GM06990 (cell line): ENCODE measurements at regions not wholly inside any gene's neighbourhood (a gene's known extent, or its start where the extent isn't known, plus 50 kb on each side); places are given as distances from the start of the nearest gene placed in this dataset.

Experiments used
- DNase-seq: peaks from one replicate; pipeline ENCODE4 v3.0.0-alpha.2; 2011; ENCODE audit not compliant: insufficient read length; ENCODE audit errors: extremely low read depth
- H3K27me3 ChIP-seq: replicated peaks from 2 replicates; pipeline ENCODE4 v1.6.0; 2011; ENCODE audit warnings: low read length; ENCODE audit not compliant: control insufficient read depth, insufficient read depth
- H3K36me3 ChIP-seq: 2 replicates; pipeline ENCODE4 v1.5.1; 2011; ENCODE audit warnings: low read length; ENCODE audit not compliant: control insufficient read depth, insufficient read depth
- H3K4me3 ChIP-seq: replicated peaks from 2 replicates; pipeline ENCODE4 v1.5.1; 2011; ENCODE audit warnings: low read depth, mild to moderate bottlenecking, control low read depth, low read length
- CTCF ChIP-seq: IDR thresholded peaks from 2 replicates; pipeline ENCODE4 v1.5.1; 2011; ENCODE audit warnings: low read length, control low read depth, mild to moderate bottlenecking, inconsistent platforms; ENCODE audit not compliant: insufficient read depth, poor library complexity, severe bottlenecking

DNA sequence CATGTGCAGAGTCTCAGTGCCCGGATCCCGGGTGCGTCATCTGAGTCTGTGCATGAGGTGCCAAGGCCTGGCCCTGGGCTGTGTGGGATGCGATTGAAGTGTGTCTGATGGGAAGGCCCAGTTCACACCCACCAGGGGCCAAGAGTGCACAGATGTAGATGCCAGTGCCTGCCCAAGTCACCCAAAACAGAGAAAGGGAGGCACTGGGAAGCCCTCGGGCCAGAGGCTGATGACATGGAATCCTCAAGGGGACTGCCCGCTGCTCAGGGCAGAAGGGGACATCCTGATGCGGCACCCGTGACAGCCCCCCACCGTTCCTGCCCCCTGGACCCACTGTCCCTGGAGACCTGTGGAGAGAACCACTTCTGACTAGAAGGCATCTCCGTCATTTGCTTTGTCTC, 72.2 kb upstream of the ZNF479 start:
- Histone ChIP-seq H3K4me3 (no peak overlapping the region), H3K27me3 (no peaks in the 10 kb centered on the region), H3K36me3 (no peaks in the 10 kb centered on the region)
- TF ChIP-seq CTCF = no peak
- DNase-seq = no peak

DNA sequence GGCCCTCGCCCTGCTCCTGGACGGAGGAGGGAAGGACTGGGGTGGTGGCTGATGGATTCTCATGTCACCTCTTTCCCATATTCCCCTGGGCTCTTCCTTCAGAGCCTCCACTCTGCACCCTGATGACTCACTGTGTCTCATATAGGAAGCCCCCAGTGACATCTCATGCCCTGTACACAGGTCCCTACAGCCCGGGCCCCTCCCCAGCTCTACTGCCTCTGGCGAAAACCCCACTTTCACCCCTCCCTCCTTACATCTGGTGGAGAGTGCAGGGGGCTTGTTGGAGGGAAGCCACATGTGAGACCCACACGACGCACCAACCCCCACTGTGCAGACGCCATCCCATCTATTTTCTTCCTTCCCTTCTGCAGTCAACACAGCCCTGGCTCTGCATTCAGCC, 72.8 kb upstream of the ZNF479 start:
- TF ChIP-seq CTCF = no peak
- Histone ChIP-seq H3K4me3 (no peak overlapping the region), H3K36me3 (no peaks in the 10 kb centered on the region), H3K27me3 (no peaks in the 10 kb centered on the region)
- no peak for DNase-seq

DNA sequence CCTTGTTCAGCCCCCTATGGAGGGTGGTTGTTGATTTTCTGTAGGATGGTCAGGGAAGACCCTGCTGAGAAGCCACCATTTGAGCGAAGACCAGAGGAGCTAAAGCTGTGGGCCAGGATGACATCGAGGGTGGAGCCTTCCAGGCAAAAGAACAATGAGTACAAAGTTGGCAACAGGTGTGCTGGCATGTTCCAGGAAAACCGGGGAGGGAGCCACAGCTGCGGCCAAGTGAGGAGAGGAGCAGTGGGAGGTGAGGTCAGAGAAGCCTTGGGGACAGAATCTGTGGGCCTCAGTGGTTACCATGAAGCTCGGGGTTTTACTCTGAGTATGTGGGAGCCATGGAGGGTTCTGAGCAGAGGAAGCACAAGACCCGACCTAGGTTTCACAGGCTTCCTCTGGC, 75.6 kb upstream of the ZNF479 start:
- no peak for TF ChIP-seq CTCF
- Histone ChIP-seq H3K4me3 (no peak overlapping the region), H3K27me3 (no peaks in the 10 kb centered on the region), H3K36me3 (no peaks in the 10 kb centered on the region)
- DNase-seq = no peak

- Histone ChIP-seq H3K4me3 (no peak overlapping the region), H3K27me3 (no peaks in the 10 kb centered on the region), H3K36me3 (no peaks in the 10 kb centered on the region)
- no peak for TF ChIP-seq CTCF
- DNase-seq = no peak
These were observed 78.0 kb upstream of the ZNF479 start for GRCh38 chr7:57210212-57210611.

- Histone ChIP-seq H3K36me3 (no peaks in the 10 kb centered on the region), H3K27me3 (no peaks in the 10 kb centered on the region), H3K4me3 (no peak overlapping the region)
- no peak for TF ChIP-seq CTCF
- no peak for DNase-seq
These were observed 78.6 kb upstream of the ZNF479 start for GRCh38 chr7:57210871-57211270.

DNA sequence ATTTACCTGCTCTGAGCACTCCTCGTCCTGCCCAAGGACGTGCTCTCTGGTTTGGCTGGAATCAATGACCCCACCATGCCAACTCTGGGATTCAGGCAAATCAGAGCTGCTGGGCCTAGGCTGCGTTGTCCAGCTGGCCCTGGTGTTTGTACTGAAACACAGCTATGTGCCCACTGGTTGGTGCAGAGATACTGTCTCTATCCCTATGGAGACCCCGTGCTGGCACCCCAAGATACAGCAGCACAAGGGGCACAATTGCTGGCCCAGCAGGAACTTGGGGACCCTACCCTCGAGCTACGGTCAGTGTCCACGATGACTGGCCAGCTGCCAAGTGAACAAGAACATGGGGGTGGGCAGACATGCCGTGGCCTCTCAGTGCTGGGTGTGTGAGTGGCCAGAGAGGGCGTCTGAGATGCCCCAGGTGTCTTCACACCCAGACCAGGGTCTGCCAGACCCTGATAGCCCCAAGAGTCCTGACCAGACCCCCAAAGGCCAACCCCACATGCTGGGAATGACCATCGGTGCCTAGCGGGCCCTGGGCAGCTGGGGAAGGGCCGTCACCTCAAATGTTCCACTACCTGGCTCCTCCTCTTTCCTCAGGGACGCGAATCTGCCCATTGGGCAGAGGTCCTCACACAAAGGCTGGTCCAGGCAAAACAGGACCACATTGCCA, 79.3 kb upstream of the ZNF479 start:
- H3K27me3 ChIP-seq = no peaks in the 10 kb centered on the region
- no peak for TF ChIP-seq CTCF
- no peaks in the 10 kb centered on the region for H3K36me3 ChIP-seq
- DNase-seq = no peak
- H3K4me3 ChIP-seq = no peak overlapping the region
